SK-N-DZ (cell line): ENCODE measurements at regions not wholly inside any gene's neighbourhood (a gene's known extent, or its start where the extent isn't known, plus 50 kb on each side); places are given as distances from the start of the nearest gene placed in this dataset.

Source experiments
- DNase-seq: peaks from one replicate; pipeline ENCODE4 v3.0.0-alpha.2; 2015; ENCODE audit warnings: low spot score

DNA sequence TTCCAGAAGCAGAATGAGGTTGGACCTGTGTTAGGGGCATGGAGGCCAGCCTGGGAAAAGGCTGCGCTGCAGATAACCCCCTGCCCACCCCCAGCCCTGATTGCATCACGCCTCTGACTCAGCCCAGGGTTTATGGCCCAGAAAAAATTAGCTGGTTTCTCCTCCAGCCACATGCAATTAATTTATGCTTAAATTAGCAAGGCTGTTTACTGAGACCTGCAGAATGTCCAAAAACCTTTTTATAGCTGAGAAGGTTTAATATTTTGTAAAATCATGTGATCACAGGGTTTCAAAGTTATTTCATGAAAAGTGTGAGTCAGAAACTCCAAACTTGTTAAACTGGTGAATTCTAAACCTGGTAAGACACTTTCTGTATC lies 123.1 kb upstream of the HDAC4 start:
- no peak for DNase-seq

DNA sequence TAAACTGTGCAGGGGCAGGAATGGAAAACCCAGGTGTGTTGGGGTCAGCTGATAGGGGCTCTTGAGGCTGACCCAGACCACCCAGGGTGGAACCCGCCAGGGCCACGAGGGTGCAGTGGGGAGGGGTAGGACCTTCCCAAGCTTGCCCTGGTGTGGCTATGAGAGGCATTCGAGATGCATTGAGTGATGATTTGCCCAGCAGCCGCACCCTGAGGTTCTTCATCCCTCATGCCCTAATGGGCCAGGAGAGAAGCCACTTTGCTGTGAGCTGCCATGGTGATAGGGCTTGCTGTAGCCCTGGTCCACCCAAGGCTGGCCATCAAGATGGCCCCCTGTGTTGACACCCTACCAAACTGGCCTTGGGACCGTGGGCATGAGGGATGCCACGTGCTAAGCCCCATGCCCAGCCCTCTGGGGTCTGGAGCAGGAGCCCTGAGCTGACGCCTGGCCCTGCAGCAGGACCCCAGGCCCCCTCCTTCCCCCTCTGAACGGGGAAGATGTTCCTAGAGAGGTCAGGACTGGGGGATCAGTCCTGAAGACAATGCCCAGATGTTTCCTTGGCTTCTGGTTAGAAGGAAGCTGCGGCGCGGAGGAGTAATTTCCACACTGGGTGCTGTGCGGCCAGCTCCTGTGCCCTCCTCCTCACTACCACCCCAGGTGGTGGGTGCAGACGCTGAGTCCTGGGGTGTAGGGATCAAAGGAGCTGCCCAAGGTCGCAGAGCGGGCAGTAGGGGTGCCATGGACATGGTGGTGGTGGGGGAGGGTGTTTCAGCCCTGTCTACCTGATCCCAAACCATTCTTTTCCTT lies 122.5 kb upstream of the HDAC4 start:
- DNase-seq, result no peak

DNA sequence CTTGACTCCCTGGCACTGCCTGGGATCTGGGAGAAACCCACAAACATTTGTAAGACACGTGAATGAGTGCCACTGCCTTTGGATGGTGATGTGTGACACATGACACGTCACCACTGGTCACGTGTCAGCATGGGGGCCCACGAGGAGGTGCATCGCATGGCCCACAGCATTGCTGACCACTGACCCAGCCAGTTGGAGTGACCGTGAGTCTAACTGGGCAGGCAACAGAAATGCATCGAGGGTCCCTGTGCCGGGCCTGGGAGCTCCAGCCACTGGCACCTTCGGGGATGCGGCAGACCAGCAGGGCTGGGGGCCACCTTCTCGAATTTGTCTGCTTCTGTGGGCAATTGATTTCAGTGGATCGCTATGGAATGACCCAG lies 121.9 kb upstream of the HDAC4 start:
- DNase-seq, result no peak

- DNase-seq, result no peak
Measured at GRCh38 chr2:239522002-239522739, 121.4 kb upstream of the HDAC4 start.

GRCh38 chr2:239521518-239521815 lies 120.6 kb upstream of the HDAC4 start:
- DNase-seq, result no peak

GRCh38 chr2:239520811-239521517 lies 120.1 kb upstream of the HDAC4 start:
- no peak for DNase-seq

DNA sequence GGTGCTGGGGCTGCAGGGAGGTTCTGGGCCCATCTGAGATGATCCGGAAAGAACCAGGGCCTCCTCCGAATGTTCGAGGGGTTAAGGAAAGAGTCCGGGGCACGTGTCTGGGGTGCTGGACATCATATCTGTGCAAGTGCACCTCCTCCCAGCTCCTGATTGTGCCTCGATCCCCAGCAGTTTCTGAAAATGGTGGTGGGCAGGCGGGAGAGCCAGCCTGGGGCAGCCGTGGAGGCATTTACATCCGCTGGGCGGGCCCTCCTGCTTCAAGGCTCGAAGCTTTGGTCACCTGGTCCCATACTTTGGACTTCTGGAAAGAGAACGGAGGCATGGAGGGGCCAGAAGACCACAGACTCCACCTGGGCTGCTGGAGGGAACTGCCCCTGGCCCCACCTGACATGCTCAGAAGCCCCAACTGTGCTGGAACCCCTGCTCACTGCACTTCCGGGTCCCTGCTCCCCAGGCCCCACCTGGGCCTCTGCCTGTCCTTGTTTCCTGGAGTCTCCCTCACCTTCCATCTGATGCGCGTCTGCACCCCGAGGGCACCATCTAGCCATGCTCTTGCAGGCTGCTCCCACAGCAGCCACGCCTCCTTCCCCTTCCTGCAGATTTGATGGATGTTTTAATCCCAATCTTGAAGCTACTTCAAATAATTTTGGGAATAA lies 119.2 kb upstream of the HDAC4 start:
- no peak for DNase-seq

GRCh38 chr2:239519089-239519920 lies 118.5 kb upstream of the HDAC4 start:
- peak; percentile 67 for DNase-seq

DNA sequence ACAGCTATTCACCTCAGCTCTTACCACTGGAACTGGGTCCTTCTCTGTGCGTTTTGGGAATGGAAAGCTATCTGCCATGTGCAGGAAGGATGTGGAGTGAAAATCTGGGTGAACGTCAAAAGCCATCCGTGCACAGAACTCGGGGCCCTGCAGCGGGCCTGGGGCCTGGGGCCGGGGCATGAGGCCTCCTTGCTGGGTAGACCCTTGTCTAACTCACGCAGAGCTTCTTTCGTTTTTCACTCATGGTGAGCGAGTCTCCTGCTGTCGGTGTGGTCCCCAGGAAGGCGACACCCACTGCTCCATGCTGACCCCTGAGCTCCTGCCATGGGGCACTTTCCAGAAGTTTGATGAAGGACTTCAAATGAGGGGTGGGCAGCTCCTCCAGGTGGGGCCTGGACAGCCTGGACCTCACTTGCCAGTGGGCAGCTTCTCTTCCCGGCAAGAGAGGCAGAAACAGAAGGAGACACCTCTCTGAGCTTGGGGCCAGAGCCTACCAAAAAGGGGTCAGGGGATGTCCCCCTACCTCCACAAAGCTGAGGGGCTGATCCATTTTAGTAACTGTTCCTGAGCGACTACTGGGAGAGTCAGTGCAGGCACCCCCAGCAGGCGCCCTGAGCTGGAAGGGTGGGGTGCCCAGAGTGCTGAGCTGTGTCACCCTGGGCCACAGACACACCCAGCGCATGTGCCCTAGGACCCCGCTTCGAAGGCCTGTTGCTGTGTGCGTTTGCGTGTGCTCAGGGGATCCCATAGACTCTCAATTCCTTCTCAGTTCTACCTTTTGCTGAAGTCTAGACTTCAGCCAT lies 117.7 kb upstream of the HDAC4 start:
- no peak for DNase-seq

- DNase-seq, result no peak
Measured at GRCh38 chr2:239517686-239518085, 116.9 kb upstream of the HDAC4 start.

DNA sequence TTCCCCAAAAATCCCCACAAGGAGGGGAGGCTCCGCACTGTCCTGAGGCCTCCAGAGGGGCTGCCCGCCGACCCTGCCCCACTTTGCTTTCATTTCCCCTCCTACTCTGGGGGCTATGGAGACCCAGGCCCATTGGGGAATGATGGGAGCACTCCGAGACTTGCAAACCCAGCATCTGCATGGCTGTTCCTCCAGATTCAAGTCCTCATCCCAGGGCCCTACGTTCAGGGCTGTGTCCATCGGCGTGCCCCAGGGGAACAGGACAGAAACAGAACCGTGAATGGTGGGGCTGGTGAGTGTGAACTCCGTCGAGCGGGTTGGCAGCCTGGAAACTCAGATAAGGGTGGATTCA lies 116.1 kb upstream of the HDAC4 start:
- DNase-seq, result no peak

DNA sequence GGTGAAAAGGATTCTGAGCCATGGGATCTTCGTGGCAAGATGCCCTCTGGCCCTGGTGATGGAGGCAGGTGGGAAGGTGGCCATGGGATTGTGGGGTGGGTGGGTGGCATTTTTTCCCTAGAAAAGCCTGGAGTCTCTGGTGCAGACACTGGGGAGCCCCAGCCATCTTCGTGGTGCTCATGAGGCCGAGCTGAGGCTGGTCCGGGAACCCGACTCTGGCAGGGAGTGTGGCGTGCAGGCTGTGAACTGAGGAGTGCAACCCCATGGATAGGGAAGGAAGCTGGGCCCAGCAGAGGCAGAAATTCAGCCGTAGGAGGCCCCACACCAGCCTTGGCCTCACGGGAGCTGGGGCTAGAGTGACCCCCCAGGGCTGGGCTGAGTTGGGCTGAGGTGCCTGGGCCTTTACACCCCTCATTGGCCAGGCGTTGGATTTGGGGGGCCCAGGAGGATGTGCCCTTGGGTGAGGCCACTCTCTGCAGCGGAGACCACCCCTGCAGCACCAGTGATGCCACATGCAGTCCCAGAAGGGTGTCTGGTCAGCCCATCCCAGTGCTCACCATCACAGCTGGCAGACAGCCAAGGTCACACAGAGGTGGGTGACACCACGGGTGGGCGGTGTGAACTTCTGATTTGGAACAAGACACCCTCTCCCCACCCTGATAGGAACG lies 115.6 kb upstream of the HDAC4 start:
- DNase-seq, result no peak

DNA sequence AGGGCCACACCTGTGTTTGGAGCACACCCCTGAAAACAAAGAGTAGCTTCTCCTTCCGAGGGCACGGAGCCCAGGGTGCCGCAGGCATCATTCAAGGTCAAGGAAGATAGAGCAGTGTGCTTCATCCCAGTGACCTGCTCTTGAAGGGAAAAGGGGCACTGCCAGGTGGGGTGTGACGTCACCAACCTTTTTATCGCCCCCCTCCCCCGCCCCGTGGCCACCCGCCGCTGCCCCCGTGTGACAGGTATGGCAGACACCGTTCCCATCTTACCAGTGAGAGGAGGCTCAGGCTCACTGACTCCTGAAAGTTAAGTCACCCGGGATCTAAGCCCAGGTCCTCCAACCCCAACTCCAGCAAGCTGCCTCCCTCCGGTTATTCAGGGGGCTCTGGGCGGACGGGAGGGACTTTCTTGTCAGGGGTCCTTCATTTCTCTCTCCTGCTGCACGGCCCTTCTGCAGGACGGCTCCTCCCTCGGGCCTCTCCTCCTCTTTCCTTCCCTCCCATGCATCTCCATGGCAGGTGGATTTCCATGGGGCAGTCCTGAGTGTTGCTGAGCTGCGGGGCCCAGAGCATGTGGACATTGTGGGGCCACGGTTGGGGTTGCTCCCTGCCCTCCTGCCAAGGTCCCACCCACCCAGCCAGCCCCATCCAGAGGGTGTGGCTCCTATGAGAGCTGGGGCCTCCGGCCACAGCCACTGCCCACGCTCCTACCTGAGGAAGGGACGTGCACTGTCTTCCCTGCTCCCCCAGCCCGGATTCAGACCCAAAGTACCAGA lies 114.1 kb upstream of the HDAC4 start:
- no peak for DNase-seq

GRCh38 chr2:239512054-239512453 lies 111.2 kb upstream of the HDAC4 start:
- DNase-seq, result no peak

GRCh38 chr2:239509373-239510143 lies 108.7 kb upstream of the HDAC4 start:
- DNase-seq, result no peak

DNA sequence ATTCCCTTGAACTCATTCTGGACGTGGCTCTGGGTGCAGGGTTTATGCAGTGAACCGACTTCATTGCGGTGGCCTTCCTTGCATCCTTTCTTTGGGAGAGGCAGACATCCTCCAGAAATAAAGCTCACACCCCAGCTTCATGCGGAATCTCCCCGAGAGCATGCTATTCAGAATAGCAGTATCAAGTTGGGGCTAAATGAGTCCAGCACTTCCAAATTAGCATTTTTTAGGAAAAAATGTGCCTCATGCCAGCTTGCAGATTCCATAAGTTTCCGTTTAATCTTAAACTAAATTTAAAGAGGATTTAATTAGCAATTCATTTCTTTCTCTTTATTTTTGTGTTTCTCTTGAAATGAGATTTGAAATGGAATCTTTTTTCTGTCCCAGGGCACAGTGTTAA lies 107.4 kb upstream of the HDAC4 start:
- no peak for DNase-seq

GRCh38 chr2:239507576-239508258 lies 106.9 kb upstream of the HDAC4 start:
- no peak for DNase-seq

DNA sequence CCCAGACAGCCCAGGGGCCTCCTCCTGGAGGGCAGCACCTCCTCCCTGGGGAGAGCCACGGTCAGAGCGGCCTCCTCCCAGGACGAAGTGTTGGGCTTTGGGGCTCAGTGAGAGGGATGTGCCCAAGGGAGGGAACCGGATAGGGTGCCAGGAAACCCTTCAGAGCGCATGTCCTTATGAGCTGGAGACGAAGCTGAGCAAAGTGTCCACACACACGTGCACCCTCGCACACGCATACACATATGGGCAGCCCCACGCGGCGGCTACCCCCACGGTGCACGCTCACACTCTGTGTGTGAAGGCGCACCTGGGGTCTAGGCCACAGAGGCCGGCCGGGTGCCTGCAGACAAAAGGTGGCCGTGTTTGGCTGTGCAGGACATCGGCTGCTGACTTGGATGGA lies 106.1 kb upstream of the HDAC4 start:
- no peak for DNase-seq
